ENCODE measurements at regions not wholly inside any gene's neighbourhood (a gene's known extent, or its start where the extent isn't known, plus 50 kb on each side); places are given as distances from the start of the nearest gene placed in this dataset.
"Not testable (repeated sequence)": the region's sequence is repeated elsewhere in the genome, so short reads cannot be mapped to it uniquely, and the experiment has no call there.

GRCh38 chr15:46960581-46960980 lies 756.7 kb upstream of the SEMA6D start (continued):
- TF ChIP-seq TEAD1 (CRISPR knock-in tag; IDR thresholded peaks at IDR 0.05) (no peak), RORB (CRISPR knock-in tag; IDR thresholded peaks at IDR 0.05) (no peak), ZNF532 (CRISPR knock-in tag; IDR thresholded peaks at IDR 0.05; ENCODE audit: borderline replicate concordance) (no peak), NFE2L1 (CRISPR knock-in tag; IDR thresholded peaks at IDR 0.05) (no peak), ZNF416 (CRISPR knock-in tag; IDR thresholded peaks at IDR 0.05) (no peak), GRHL2 (CRISPR knock-in tag; IDR thresholded peaks at IDR 0.05; ENCODE audit: insufficient replicate concordance, severe bottlenecking) (no peak)
- TF ChIP-seq, protein P1, sequence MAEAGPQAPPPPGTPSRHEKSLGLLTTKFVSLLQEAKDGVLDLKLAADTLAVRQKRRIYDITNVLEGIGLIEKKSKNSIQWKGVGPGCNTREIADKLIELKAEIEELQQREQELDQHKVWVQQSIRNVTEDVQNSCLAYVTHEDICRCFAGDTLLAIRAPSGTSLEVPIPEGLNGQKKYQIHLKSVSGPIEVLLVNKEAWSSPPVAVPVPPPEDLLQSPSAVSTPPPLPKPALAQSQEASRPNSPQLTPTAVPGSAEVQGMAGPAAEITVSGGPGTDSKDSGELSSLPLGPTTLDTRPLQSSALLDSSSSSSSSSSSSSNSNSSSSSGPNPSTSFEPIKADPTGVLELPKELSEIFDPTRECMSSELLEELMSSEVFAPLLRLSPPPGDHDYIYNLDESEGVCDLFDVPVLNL (CRISPR knock-in tag; IDR thresholded peaks at IDR 0.05; ENCODE audit: borderline replicate concordance, low read depth): no peak

DNA sequence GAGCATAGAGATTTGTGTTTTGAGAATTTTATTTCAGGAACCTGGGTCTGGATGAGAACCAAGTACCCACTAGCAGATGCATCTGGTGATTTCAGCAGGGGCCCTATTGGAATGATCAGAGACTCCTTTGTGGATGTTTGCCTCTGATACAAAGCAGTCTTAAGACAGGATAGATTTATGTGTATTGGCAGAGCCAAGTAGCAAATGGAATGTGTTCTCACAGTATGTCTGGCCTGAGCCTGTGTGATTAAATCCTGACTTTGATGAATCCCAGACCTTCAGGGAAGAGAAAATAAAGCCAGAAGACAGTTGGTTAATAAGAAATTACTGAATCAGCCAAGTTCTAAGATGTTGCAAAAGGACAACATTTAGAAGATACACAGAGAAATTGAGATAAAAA lies 755.5 kb upstream of the SEMA6D start:
- Mint-ChIP-seq H3K4me1 (peaks cover 6% of the 10 kb centered on the region), H3K27ac (no peak overlapping the region), H3K27me3 (ENCODE audit: low read depth) (no peaks in the 10 kb centered on the region), H3K9me3 (peaks cover 28% of the 10 kb centered on the region), H3K4me3 (no peak overlapping the region), H3K36me3 (peaks cover 15% of the 10 kb centered on the region)
- TF ChIP-seq PRRX2 (CRISPR knock-in tag; IDR thresholded peaks at IDR 0.05) (no peak), ATF3 (CRISPR knock-in tag; conservative IDR thresholded peaks at IDR 0.05) (no peak), RORB (CRISPR knock-in tag; IDR thresholded peaks at IDR 0.05) (0 out of 2 replicates have a peak, but pooled peaks have one; percentile 34)
- ATAC-seq (peak; percentile 91), DNase-seq (ENCODE audit: low spot score) (no peak)
- ChIA-PET POLR2A (no interaction called here), CTCF (no interaction called here)

DNA sequence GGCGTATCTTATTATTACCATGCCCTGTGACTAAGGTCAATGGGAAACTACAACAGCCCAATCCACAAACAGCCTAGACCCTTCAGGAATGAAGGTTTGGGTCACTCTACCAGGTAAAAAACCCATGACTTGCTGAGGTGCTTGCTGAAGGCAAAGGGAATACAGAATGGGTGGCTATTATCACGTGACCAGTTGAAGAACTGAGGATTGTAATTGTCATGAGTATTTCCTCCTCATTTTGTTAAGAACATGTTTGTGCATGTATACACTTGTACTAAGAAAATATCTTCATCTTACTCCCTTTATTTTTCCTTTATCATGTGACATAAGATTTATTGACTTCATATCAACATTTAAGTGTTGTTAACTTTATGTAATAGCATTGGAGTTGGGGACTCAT lies 729.2 kb upstream of the SEMA6D start:
- H3K36me3 Mint-ChIP-seq: peaks cover 28% of the 10 kb centered on the region
- H3K4me3 Mint-ChIP-seq; H3K27me3 Mint-ChIP-seq (ENCODE audit: low read depth); CTCF ChIA-PET; H3K27ac Mint-ChIP-seq; H3K4me1 Mint-ChIP-seq; POLR2A ChIA-PET; DNase-seq (ENCODE audit: low spot score); ATAC-seq: not testable (repeated sequence)
- peaks cover 63% of the 10 kb centered on the region for H3K9me3 Mint-ChIP-seq

GRCh38 chr15:46996359-46996758 lies 720.9 kb upstream of the SEMA6D start:
- H3K9me3 Mint-ChIP-seq: peaks cover 53% of the 10 kb centered on the region
- ATAC-seq: no peak
- peaks cover 26% of the 10 kb centered on the region for H3K36me3 Mint-ChIP-seq
- H3K27ac Mint-ChIP-seq: no peak overlapping the region
- peaks cover 3% of the 10 kb centered on the region; the same call in 1 of the 2 replicates for H3K27me3 Mint-ChIP-seq (ENCODE audit: low read depth)
- H3K4me3 Mint-ChIP-seq: no peak overlapping the region
- CTCF ChIA-PET: no interaction called here
- H3K4me1 Mint-ChIP-seq: peaks cover 12% of the 10 kb centered on the region
- no peak for DNase-seq (ENCODE audit: low spot score)
- POLR2A ChIA-PET: no interaction called here
- no peak for TF ChIP-seq ATF3 (CRISPR knock-in tag; conservative IDR thresholded peaks at IDR 0.05)
- TF ChIP-seq NFATC4 (CRISPR knock-in tag; IDR thresholded peaks at IDR 0.05): no peak
- no peak for TF ChIP-seq TP53 (CRISPR knock-in tag; IDR thresholded peaks at IDR 0.05)
- TF ChIP-seq CBFB (CRISPR knock-in tag; IDR thresholded peaks at IDR 0.05; ENCODE audit: low read depth): no peak
- no peak for TF ChIP-seq ZNF281 (CRISPR knock-in tag; IDR thresholded peaks at IDR 0.05)
- TF ChIP-seq, protein P2, sequence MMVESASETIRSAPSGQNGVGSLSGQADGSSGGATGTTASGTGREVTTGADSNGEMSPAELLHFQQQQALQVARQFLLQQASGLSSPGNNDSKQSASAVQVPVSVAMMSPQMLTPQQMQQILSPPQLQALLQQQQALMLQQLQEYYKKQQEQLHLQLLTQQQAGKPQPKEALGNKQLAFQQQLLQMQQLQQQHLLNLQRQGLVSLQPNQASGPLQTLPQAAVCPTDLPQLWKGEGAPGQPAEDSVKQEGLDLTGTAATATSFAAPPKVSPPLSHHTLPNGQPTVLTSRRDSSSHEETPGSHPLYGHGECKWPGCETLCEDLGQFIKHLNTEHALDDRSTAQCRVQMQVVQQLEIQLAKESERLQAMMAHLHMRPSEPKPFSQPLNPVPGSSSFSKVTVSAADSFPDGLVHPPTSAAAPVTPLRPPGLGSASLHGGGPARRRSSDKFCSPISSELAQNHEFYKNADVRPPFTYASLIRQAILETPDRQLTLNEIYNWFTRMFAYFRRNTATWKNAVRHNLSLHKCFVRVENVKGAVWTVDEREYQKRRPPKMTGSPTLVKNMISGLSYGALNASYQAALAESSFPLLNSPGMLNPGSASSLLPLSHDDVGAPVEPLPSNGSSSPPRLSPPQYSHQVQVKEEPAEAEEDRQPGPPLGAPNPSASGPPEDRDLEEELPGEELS (CRISPR knock-in tag; IDR thresholded peaks at IDR 0.05): no peak
- TF ChIP-seq, protein P3, sequence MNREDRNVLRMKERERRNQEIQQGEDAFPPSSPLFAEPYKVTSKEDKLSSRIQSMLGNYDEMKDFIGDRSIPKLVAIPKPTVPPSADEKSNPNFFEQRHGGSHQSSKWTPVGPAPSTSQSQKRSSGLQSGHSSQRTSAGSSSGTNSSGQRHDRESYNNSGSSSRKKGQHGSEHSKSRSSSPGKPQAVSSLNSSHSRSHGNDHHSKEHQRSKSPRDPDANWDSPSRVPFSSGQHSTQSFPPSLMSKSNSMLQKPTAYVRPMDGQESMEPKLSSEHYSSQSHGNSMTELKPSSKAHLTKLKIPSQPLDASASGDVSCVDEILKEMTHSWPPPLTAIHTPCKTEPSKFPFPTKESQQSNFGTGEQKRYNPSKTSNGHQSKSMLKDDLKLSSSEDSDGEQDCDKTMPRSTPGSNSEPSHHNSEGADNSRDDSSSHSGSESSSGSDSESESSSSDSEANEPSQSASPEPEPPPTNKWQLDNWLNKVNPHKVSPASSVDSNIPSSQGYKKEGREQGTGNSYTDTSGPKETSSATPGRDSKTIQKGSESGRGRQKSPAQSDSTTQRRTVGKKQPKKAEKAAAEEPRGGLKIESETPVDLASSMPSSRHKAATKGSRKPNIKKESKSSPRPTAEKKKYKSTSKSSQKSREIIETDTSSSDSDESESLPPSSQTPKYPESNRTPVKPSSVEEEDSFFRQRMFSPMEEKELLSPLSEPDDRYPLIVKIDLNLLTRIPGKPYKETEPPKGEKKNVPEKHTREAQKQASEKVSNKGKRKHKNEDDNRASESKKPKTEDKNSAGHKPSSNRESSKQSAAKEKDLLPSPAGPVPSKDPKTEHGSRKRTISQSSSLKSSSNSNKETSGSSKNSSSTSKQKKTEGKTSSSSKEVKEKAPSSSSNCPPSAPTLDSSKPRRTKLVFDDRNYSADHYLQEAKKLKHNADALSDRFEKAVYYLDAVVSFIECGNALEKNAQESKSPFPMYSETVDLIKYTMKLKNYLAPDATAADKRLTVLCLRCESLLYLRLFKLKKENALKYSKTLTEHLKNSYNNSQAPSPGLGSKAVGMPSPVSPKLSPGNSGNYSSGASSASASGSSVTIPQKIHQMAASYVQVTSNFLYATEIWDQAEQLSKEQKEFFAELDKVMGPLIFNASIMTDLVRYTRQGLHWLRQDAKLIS (CRISPR knock-in tag; IDR thresholded peaks at IDR 0.05; ENCODE audit: borderline replicate concordance): no peak

All from WTC11 (cell line).